ENCODE measurements at regions not wholly inside any gene's neighbourhood (a gene's known extent, or its start where the extent isn't known, plus 50 kb on each side); places are given as distances from the start of the nearest gene placed in this dataset.

GRCh38 chr4:188911199-188911598 lies 772.0 kb downstream of the TRIML1 start:
- H3K27me3 ChIP-seq (ENCODE audit: control insufficient read depth, insufficient read depth, low read length): no peaks in the 10 kb centered on the region
- no peak overlapping the region for H4K8ac ChIP-seq (ENCODE audit: low read depth in 2 of 2, low read length in 2 of 2)
- no peaks in the 10 kb centered on the region for H3K4me1 ChIP-seq (ENCODE audit: control insufficient read depth, insufficient read depth, low read length)
- no peaks in the 10 kb centered on the region for H3K9me1 ChIP-seq (ENCODE audit: insufficient read depth, low read length)
- CTCF ChIA-PET: no interaction called here
- peaks cover 2% of the 10 kb centered on the region; the same call in 1 of the 2 replicates for H3K9me3 ChIP-seq (ENCODE audit: control insufficient read depth, insufficient read depth, low read length)
- no peak overlapping the region for H4K5ac ChIP-seq (ENCODE audit: low read depth, low read length)
- no peak overlapping the region for H3K27ac ChIP-seq (ENCODE audit: insufficient read depth, low read length)
- no TSS peak for BruUV-seq (replicated peaks)
- no peak overlapping the region for H3K4me2 ChIP-seq (ENCODE audit: low read depth, low read length)
- ATAC-seq (ENCODE audit: low read depth) (no peak), DNase-seq (no peak)
- intact Hi-C loops (cut with micrococcal nuclease) (no loop called here), in situ Hi-C loops (cut with MboI; ENCODE audit: low sequenced_read_pairs) (no loop called here), dilution Hi-C loops (cut with HindIII; ENCODE audit: low sequenced_read_pairs, unreplicated experiment) (no loop called here)
- WGBS, 2 experiments (ENCODE audit: extremely low coverage in 2 of 2, insufficient read length in 1 of 2): no CpG with 5 or more reads among the region's 5 CpGs
- POLR2A ChIA-PET (ENCODE audit: unreplicated experiment): no interaction called here
- H3K9ac ChIP-seq (ENCODE audit: low read depth, low read length): no peak overlapping the region
- no peak overlapping the region for H4K91ac ChIP-seq (ENCODE audit: insufficient read depth, low read depth, low read length)
- no peaks in the 10 kb centered on the region for H3K79me1 ChIP-seq (ENCODE audit: low read depth in 1 of 2, low read length in 2 of 2)
- H3K36me3 ChIP-seq (ENCODE audit: control insufficient read depth, insufficient read depth, low read length): no peaks in the 10 kb centered on the region
- no peak overlapping the region for H2AK9ac ChIP-seq (replicated peaks; ENCODE audit: low read depth, low read length, poor library complexity)
- H3K4me3 ChIP-seq (ENCODE audit: insufficient read depth, low read depth, low read length): no peak overlapping the region
- TF ChIP-seq RCOR1 (IDR thresholded peaks at IDR 0.05; ENCODE audit: insufficient replicate concordance, low read length) (no peak), RAD21 (IDR thresholded peaks at IDR 0.05; ENCODE audit: low read length) (no peak), NFE2L2 (IDR thresholded peaks at IDR 0.05; ENCODE audit: low read depth, low read length) (no peak), MAFK (IDR thresholded peaks at IDR 0.05; ENCODE audit: low read depth, low read length) (no peak), CTCF (conservative IDR thresholded peaks at IDR 0.05; ENCODE audit: low read depth, low read length) (no peak), RFX5 (IDR thresholded peaks at IDR 0.05; ENCODE audit: low read depth, low read length) (no peak), CEBPB (IDR thresholded peaks at IDR 0.05; ENCODE audit: low read depth, low read length) (no peak), SMC3 (IDR thresholded peaks at IDR 0.05; ENCODE audit: low read depth, low read length) (no peak), CHD1 (IDR thresholded peaks at IDR 0.05; ENCODE audit: low read depth, low read length) (no peak), FOS (IDR thresholded peaks at IDR 0.05; ENCODE audit: low read depth, low read length) (no peak), USF2 (IDR thresholded peaks at IDR 0.05; ENCODE audit: low read depth, low read length) (no peak), ELK1 (IDR thresholded peaks at IDR 0.05; ENCODE audit: borderline replicate concordance, low read depth, low read length) (no peak)
- no peak overlapping the region for H2AFZ ChIP-seq (replicated peaks; ENCODE audit: low read length, poor library complexity)
- H2BK5ac ChIP-seq (ENCODE audit: low read depth, low read length, poor library complexity, severe bottlenecking): no peak overlapping the region
- no peak overlapping the region for H2BK20ac ChIP-seq (ENCODE audit: low read depth, low read length)
- no peak overlapping the region for H3K4ac ChIP-seq (ENCODE audit: low read depth, low read length)
- no peak overlapping the region for H2BK120ac ChIP-seq (ENCODE audit: low read depth, low read length)
- no peak overlapping the region; the same call in 1 of the 2 replicates for H3K14ac ChIP-seq (replicated peaks; ENCODE audit: low read depth, low read length)
- H2BK15ac ChIP-seq (ENCODE audit: low read depth, low read length): no peak overlapping the region
- H3K18ac ChIP-seq (ENCODE audit: low read depth, low read length): no peak overlapping the region
- H3K56ac ChIP-seq (ENCODE audit: extremely low read depth, insufficient read depth, low read length): no peak overlapping the region
- no peak overlapping the region for H2AK5ac ChIP-seq (ENCODE audit: low read depth, low read length)
- no peak overlapping the region for H3K23ac ChIP-seq (ENCODE audit: low read depth, low read length)
- no peaks in the 10 kb centered on the region for H4K20me1 ChIP-seq (ENCODE audit: insufficient read depth, low read length)

Data from IMR-90 (cell line).